BJ (cell line): ENCODE measurements at regions not wholly inside any gene's neighbourhood (a gene's known extent, or its start where the extent isn't known, plus 50 kb on each side); places are given as distances from the start of the nearest gene placed in this dataset.

Experiments used
- CTCF ChIA-PET: fragments of 350-600 bp; formaldehyde crosslinking; extraction: SDS; loops from one replicate; lab custom pipeline; 2021; ENCODE audit warnings: antibody characterized with exemption, inconsistent platforms; lab: Yijun Ruan, JAX
- POLR2A ChIA-PET: fragments of 300-600 bp; sonication (Branson Sonifier 250); formaldehyde crosslinking; extraction: SDS; loops from one replicate; lab custom pipeline; 2021; ENCODE audit warnings: antibody characterized with exemption; lab: Charles Lee
- DNase-seq: peaks from one replicate; pipeline ENCODE4 v3.0.0-alpha.2; 2011; ENCODE audit warnings: low read depth
- H3K27me3 ChIP-seq: 2 replicates; pipeline ENCODE4 v1.6.0; 2011; ENCODE audit warnings: low read length; ENCODE audit not compliant: control insufficient read depth, insufficient read depth
- H3K36me3 ChIP-seq: 2 replicates; pipeline ENCODE4 v1.5.1; 2011; ENCODE audit warnings: low read length; ENCODE audit not compliant: control insufficient read depth, insufficient read depth
- H3K4me3 ChIP-seq: 2 replicates; pipeline ENCODE4 v1.5.1; 2011; ENCODE audit warnings: low read depth, mild to moderate bottlenecking, control low read depth, low read length
- CTCF ChIP-seq: IDR thresholded peaks from 2 replicates; pipeline ENCODE4 v1.5.1; 2011; ENCODE audit warnings: low read depth, mild to moderate bottlenecking, control low read depth, inconsistent platforms, low read length, moderate library complexity; ENCODE audit not compliant: insufficient read depth

GRCh38 chr18:46373791-46374190 lies 269.6 kb downstream of the HAUS1 start:
- CTCF ChIA-PET = interaction anchor here (1.3 kb wide), 1 partner anchor 13 kb away, joined by 5 read pairs; no protein-coding TSS in a partner anchor
- no peak for TF ChIP-seq CTCF
- H3K27me3 ChIP-seq = peaks cover 1% of the 10 kb centered on the region
- DNase-seq = no peak
- no peaks in the 10 kb centered on the region for H3K36me3 ChIP-seq
- POLR2A ChIA-PET = no interaction called here
- H3K4me3 ChIP-seq = no peak overlapping the region

GRCh38 chr18:46374850-46375249 lies 270.7 kb downstream of the HAUS1 start:
- ChIA-PET CTCF (no interaction called here), POLR2A (no interaction called here)
- DNase-seq = no peak
- peaks cover 1% of the 10 kb centered on the region for H3K27me3 ChIP-seq
- no peaks in the 10 kb centered on the region for H3K36me3 ChIP-seq
- no peak overlapping the region for H3K4me3 ChIP-seq
- no peak for TF ChIP-seq CTCF

GRCh38 chr18:46377557-46377956 lies 273.4 kb downstream of the HAUS1 start:
- DNase-seq = no peak
- ChIA-PET CTCF (no interaction called here), POLR2A (no interaction called here)
- H3K4me3 ChIP-seq = no peak overlapping the region
- no peaks in the 10 kb centered on the region for H3K36me3 ChIP-seq
- TF ChIP-seq CTCF = no peak
- peaks cover 1% of the 10 kb centered on the region for H3K27me3 ChIP-seq

- H3K4me3 ChIP-seq = no peak overlapping the region
- peaks cover 1% of the 10 kb centered on the region for H3K27me3 ChIP-seq
- no peaks in the 10 kb centered on the region for H3K36me3 ChIP-seq
- no peak for DNase-seq
- TF ChIP-seq CTCF = no peak
- CTCF ChIA-PET = no interaction called here
- POLR2A ChIA-PET = no interaction called here
These were observed 274.1 kb downstream of the HAUS1 start for GRCh38 chr18:46378126-46378863.

GRCh38 chr18:46378864-46379207 lies 274.7 kb downstream of the HAUS1 start:
- no peaks in the 10 kb centered on the region for H3K36me3 ChIP-seq
- POLR2A ChIA-PET = no interaction called here
- no peak for DNase-seq
- peaks cover 1% of the 10 kb centered on the region for H3K27me3 ChIP-seq
- no peak for TF ChIP-seq CTCF
- H3K4me3 ChIP-seq = no peak overlapping the region
- CTCF ChIA-PET = no interaction called here
